Neural progenitor cell (in vitro differentiated cells): ENCODE measurements at regions not wholly inside any gene's neighbourhood (a gene's known extent, or its start where the extent isn't known, plus 50 kb on each side); places are given as distances from the start of the nearest gene placed in this dataset.

ENCODE experiments used
- EZH2 ChIP-seq: fragments of 200-600 bp; sonication (generic); IDR thresholded peaks from 2 replicates; pipeline ENCODE4 v1.6.1; 2017; ENCODE audit warnings: antibody characterized with exemption, mild to moderate bottlenecking, moderate library complexity
- TF ChIP-seq, protein P1 (sequence below): fragments of 200-600 bp; sonication (generic); IDR thresholded peaks from 2 replicates; pipeline ENCODE4 v1.5.1; 2017; ENCODE audit warnings: antibody characterized with exemption, mild to moderate bottlenecking

DNA sequence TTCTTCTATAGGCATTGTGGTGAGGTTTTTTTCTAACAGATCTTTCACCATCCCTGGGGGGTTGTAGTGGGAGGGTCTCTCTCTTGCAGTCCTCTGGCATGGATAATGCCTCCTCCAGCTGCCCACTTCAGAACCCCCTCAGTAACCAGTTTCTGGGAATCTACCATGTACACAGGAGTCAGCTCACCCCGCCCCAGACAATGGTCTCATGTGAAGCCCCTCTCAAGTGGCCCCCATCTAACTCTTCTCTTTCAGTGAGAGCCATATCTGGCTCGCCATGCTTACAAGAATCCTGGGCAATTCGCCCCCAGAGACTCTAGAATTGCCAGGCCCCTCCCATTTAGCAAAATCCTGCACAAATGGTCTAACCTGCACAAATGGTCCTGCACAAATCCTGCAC lies 144.4 kb upstream of the FSTL4 start:
- TF ChIP-seq, protein P1, sequence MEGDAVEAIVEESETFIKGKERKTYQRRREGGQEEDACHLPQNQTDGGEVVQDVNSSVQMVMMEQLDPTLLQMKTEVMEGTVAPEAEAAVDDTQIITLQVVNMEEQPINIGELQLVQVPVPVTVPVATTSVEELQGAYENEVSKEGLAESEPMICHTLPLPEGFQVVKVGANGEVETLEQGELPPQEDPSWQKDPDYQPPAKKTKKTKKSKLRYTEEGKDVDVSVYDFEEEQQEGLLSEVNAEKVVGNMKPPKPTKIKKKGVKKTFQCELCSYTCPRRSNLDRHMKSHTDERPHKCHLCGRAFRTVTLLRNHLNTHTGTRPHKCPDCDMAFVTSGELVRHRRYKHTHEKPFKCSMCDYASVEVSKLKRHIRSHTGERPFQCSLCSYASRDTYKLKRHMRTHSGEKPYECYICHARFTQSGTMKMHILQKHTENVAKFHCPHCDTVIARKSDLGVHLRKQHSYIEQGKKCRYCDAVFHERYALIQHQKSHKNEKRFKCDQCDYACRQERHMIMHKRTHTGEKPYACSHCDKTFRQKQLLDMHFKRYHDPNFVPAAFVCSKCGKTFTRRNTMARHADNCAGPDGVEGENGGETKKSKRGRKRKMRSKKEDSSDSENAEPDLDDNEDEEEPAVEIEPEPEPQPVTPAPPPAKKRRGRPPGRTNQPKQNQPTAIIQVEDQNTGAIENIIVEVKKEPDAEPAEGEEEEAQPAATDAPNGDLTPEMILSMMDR: no peak
- TF ChIP-seq EZH2: no peak
